PC-9 (cell line): ENCODE measurements at regions not wholly inside any gene's neighbourhood (a gene's known extent, or its start where the extent isn't known, plus 50 kb on each side); places are given as distances from the start of the nearest gene placed in this dataset.

Experiments used
- EZH2 ChIP-seq: fragments of 200-600 bp; sonication (generic); IDR thresholded peaks from 2 replicates; pipeline ENCODE4 v1.8.0; 2017; ENCODE audit warnings: antibody characterized with exemption, low read depth
- TF ChIP-seq, protein P1 (sequence below): fragments of 200-600 bp; sonication (generic); conservative IDR thresholded peaks from 2 replicates; pipeline ENCODE4 v1.6.1; 2017; ENCODE audit warnings: mixed run types, antibody characterized with exemption, mild to moderate bottlenecking, moderate library complexity

DNA sequence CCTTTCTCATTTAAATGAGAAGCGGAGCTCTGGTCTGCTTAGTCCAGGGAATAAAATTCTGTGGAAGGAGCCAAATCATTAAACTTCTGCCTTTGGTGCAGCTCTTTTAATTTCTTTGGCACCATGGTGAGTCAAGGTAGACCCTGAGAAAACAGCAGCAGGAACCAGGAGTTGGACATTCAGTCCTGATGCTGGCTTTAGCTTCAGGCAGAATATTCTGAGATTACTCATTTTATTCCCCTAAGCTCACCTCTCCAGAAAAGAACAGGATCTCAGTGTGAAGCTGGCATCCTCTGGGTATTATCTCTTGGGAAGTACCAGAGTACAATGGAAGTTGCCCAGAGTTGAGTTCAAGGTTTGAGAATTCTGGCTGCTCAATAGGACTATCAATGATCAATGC, 211.6 kb upstream of the NRP1 start:
- TF ChIP-seq, protein P1, sequence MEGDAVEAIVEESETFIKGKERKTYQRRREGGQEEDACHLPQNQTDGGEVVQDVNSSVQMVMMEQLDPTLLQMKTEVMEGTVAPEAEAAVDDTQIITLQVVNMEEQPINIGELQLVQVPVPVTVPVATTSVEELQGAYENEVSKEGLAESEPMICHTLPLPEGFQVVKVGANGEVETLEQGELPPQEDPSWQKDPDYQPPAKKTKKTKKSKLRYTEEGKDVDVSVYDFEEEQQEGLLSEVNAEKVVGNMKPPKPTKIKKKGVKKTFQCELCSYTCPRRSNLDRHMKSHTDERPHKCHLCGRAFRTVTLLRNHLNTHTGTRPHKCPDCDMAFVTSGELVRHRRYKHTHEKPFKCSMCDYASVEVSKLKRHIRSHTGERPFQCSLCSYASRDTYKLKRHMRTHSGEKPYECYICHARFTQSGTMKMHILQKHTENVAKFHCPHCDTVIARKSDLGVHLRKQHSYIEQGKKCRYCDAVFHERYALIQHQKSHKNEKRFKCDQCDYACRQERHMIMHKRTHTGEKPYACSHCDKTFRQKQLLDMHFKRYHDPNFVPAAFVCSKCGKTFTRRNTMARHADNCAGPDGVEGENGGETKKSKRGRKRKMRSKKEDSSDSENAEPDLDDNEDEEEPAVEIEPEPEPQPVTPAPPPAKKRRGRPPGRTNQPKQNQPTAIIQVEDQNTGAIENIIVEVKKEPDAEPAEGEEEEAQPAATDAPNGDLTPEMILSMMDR: no peak
- no peak for TF ChIP-seq EZH2
